ENCODE measurements at regions not wholly inside any gene's neighbourhood (a gene's known extent, or its start where the extent isn't known, plus 50 kb on each side); places are given as distances from the start of the nearest gene placed in this dataset.

DNA sequence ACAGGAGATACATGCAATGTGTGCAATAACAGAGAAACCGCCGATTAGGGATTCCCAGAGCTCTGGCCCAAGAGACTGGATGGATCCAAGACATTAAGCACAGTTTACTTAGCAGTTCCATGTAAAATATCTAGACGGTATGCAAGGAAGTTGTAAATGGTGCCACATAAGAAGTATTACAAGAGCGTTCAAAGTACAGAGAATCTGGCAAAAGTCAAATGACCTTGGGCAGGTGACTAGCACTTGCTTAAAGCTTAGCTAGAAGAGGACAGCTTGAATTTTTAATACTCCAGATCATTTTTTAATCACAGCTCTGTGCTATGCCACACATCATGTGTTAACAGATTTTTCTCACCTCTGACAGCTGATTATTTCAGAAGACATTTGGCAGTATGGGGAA, 72.3 kb upstream of the TNPO1 start:
- ChIA-PET POLR2A (interaction anchor here (0.5 to 0.8 kb wide), 2 partner anchors 12 to 1944 kb away, joined by 3 read pairs; no protein-coding TSS in a partner anchor), CTCF (ENCODE audit: low intra/inter-chr PET ratio) (no interaction called here)
- Histone ChIP-seq H4K20me1 (replicated peaks; ENCODE audit: control insufficient read depth, insufficient read depth, low read length) (no peaks in the 10 kb centered on the region), H3K9me3 (replicated peaks; ENCODE audit: control insufficient read depth, insufficient read depth, low read depth, low read length) (no peaks in the 10 kb centered on the region), H3K9ac (ENCODE audit: insufficient read depth in 1 of 2, low read depth in 2 of 2, low read length in 2 of 2) (no peak overlapping the region), H3K9me1 (ENCODE audit: control insufficient read depth, insufficient read depth, low read length) (no peaks in the 10 kb centered on the region), H3K4me3 (no peak overlapping the region), H3K4me2 (ENCODE audit: insufficient read depth, low read length) (no peak overlapping the region), H3K4me1 (replicated peaks in 1 of 2; ENCODE audit: control insufficient read depth in 2 of 2, insufficient read depth in 2 of 2, low read length in 2 of 2) (no peaks in the 10 kb centered on the region), H3K27me3 (ENCODE audit: control insufficient read depth in 2 of 2, insufficient read depth in 2 of 2, low read length in 2 of 2) (peaks cover 2 to 11% of the 10 kb centered on the region in 2 experiments; a peak in 3 of 5 replicates), H2AFZ (ENCODE audit: low read depth, low read length) (no peak overlapping the region), H3K36me3 (ENCODE audit: control insufficient read depth, insufficient read depth, low read length) (no peaks in the 10 kb centered on the region), H3K79me2 (ENCODE audit: control insufficient read depth, insufficient read depth, low read length) (no peaks in the 10 kb centered on the region), H3K27ac (ENCODE audit: extremely low read depth, low read depth, low read length) (no peak overlapping the region)
- no peak for FAIRE-seq
- no peak for ATAC-seq
- no TSS peak for BruUV-seq (replicated peaks)
- in situ Hi-C loops (cut with MboI): no loop called here
- intact Hi-C loops (cut with micrococcal nuclease): no loop called here
- WGBS (ENCODE audit: insufficient coverage, low coverage, missing lambda C conversion rate): 8% methylated on average over 4 of the region's 4 CpGs
- no peak for DNase-seq (ENCODE audit: extremely low read depth in 1 of 4, low spot score in 3 of 4)
- TF ChIP-seq HDAC2 (IDR thresholded peaks at IDR 0.05) (no peak), YBX1 (IDR thresholded peaks at IDR 0.05) (no peak), ZNF165 (CRISPR knock-in tag; IDR thresholded peaks at IDR 0.05; ENCODE audit: borderline replicate concordance) (no peak), GATA2 (CRISPR knock-in tag; IDR thresholded peaks at IDR 0.05) (no peak), POLR3G (IDR thresholded peaks at IDR 0.05; ENCODE audit: extremely low read depth, insufficient read length, insufficient replicate concordance) (no peak), RCOR1 (IDR thresholded peaks at IDR 0.05; ENCODE audit: borderline replicate concordance in 1 of 2, low read depth in 2 of 2, low read length in 2 of 2) (no peak), SIX5 (IDR thresholded peaks at IDR 0.05; ENCODE audit: borderline replicate concordance in 1 of 2, insufficient read depth in 1 of 2, low read depth in 1 of 2, low read length in 2 of 2) (no peak), ZNF282 (CRISPR knock-in tag; IDR thresholded peaks at IDR 0.05) (no peak), ZNF3 (CRISPR knock-in tag; IDR thresholded peaks at IDR 0.05) (no peak)
- TF ChIP-seq, protein P1, sequence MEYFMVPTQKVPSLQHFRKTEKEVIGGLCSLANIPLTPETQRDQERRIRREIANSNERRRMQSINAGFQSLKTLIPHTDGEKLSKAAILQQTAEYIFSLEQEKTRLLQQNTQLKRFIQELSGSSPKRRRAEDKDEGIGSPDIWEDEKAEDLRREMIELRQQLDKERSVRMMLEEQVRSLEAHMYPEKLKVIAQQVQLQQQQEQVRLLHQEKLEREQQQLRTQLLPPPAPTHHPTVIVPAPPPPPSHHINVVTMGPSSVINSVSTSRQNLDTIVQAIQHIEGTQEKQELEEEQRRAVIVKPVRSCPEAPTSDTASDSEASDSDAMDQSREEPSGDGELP (CRISPR knock-in tag; IDR thresholded peaks at IDR 0.05; ENCODE audit: borderline replicate concordance): no peak
- TF ChIP-seq, protein P2, sequence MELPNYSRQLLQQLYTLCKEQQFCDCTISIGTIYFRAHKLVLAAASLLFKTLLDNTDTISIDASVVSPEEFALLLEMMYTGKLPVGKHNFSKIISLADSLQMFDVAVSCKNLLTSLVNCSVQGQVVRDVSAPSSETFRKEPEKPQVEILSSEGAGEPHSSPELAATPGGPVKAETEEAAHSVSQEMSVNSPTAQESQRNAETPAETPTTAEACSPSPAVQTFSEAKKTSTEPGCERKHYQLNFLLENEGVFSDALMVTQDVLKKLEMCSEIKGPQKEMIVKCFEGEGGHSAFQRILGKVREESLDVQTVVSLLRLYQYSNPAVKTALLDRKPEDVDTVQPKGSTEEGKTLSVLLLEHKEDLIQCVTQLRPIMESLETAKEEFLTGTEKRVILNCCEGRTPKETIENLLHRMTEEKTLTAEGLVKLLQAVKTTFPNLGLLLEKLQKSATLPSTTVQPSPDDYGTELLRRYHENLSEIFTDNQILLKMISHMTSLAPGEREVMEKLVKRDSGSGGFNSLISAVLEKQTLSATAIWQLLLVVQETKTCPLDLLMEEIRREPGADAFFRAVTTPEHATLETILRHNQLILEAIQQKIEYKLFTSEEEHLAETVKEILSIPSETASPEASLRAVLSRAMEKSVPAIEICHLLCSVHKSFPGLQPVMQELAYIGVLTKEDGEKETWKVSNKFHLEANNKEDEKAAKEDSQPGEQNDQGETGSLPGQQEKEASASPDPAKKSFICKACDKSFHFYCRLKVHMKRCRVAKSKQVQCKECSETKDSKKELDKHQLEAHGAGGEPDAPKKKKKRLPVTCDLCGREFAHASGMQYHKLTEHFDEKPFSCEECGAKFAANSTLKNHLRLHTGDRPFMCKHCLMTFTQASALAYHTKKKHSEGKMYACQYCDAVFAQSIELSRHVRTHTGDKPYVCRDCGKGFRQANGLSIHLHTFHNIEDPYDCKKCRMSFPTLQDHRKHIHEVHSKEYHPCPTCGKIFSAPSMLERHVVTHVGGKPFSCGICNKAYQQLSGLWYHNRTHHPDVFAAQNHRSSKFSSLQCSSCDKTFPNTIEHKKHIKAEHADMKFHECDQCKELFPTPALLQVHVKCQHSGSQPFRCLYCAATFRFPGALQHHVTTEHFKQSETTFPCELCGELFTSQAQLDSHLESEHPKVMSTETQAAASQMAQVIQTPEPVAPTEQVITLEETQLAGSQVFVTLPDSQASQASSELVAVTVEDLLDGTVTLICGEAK (IDR thresholded peaks at IDR 0.05): no peak
- TF ChIP-seq, protein P2 (CRISPR knock-in tag; IDR thresholded peaks at IDR 0.05): no peak
